ENCODE measurements at regions not wholly inside any gene's neighbourhood (a gene's known extent, or its start where the extent isn't known, plus 50 kb on each side); places are given as distances from the start of the nearest gene placed in this dataset.
"Not testable (repeated sequence)": the region's sequence is repeated elsewhere in the genome, so short reads cannot be mapped to it uniquely, and the experiment has no call there.

DNA sequence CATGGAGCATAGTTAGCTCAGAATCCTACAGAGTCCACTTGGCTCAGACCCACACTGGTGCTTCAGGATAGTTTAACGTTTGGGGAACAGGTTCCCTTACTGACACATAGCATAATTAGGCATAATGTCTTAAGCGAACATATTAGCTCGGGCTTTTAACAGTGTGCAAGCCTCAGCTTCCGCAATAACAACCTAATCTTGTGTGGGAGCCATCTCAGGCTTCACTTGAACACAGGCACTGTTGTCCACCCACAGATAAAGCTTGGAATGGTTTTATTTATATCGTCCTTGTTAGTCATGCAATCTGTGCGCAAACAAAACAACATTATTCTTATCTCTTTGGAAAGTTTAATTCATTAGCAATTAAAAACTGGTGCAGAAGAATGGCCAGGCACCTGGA lies 293.5 kb upstream of the NOTCH2NLA start:
- BruUV-seq (replicated peaks); H3K4me3 ChIP-seq (replicated peaks in 1 of 3; ENCODE audit: insufficient read depth in 1 of 3, low read depth in 1 of 3, low read length in 3 of 3); H2AFZ ChIP-seq (ENCODE audit: low read depth, low read length); POLR2A ChIA-PET; H3K27ac ChIP-seq (ENCODE audit: insufficient read depth, low read depth, low read length); H3K9me3 ChIP-seq (replicated peaks; ENCODE audit: control insufficient read depth, insufficient read depth, low read length); H3K4me2 ChIP-seq (ENCODE audit: insufficient read depth, low read length); DNase-seq (ENCODE audit: low read depth, low spot score); H4K20me1 ChIP-seq (replicated peaks; ENCODE audit: control insufficient read depth, extremely low read depth, insufficient read depth, low read length); CTCF ChIA-PET; H3K9me1 ChIP-seq (replicated peaks; ENCODE audit: control insufficient read depth, extremely low read depth, insufficient read depth, low read length); H3K9ac ChIP-seq (replicated peaks; ENCODE audit: extremely low read depth, insufficient read depth, low read length); H3K79me2 ChIP-seq (ENCODE audit: control insufficient read depth, insufficient read depth, low read length); H3K4me1 ChIP-seq (ENCODE audit: control insufficient read depth, extremely low read depth, insufficient read depth, low read length); H3K36me3 ChIP-seq (ENCODE audit: control insufficient read depth in 2 of 2, extremely low read depth in 1 of 2, insufficient read depth in 2 of 2, low read length in 2 of 2); dilution Hi-C loops (cut with MboI; ENCODE audit: extremely low pct_ligation_motif_present, low sequenced_read_pairs); intact Hi-C loops (cut with micrococcal nuclease); FAIRE-seq; H3K27me3 ChIP-seq (ENCODE audit: control insufficient read depth in 2 of 2, insufficient read depth in 2 of 2, low read length in 2 of 2): not testable (repeated sequence)

DNA sequence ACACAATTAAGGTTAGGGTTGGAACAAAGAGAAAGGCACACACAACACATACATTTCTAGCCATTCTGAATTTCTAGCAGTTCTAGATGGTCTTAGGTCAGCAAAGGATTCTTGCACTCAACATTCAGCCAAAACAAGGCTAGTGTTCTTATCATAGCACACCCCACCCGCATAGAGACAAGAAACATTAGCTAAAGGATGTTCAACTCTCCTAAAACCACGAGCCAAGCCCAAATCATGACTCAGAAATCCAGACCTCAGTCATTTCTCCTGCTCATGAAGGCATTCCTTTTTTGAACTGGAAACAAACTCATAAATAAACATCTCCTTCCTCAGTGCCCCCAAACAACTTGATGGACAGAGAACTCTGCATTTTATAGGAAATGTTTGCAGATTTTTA lies 293.0 kb upstream of the NOTCH2NLA start:
- H3K79me2 ChIP-seq (ENCODE audit: control insufficient read depth, insufficient read depth, low read length); H3K4me1 ChIP-seq (ENCODE audit: control insufficient read depth, extremely low read depth, insufficient read depth, low read length); FAIRE-seq; DNase-seq (ENCODE audit: low read depth, low spot score); H3K4me3 ChIP-seq (replicated peaks in 1 of 3; ENCODE audit: insufficient read depth in 1 of 3, low read depth in 1 of 3, low read length in 3 of 3); dilution Hi-C loops (cut with MboI; ENCODE audit: extremely low pct_ligation_motif_present, low sequenced_read_pairs); H3K9me3 ChIP-seq (replicated peaks; ENCODE audit: control insufficient read depth, insufficient read depth, low read length); H3K36me3 ChIP-seq (ENCODE audit: control insufficient read depth in 2 of 2, extremely low read depth in 1 of 2, insufficient read depth in 2 of 2, low read length in 2 of 2); POLR2A ChIA-PET; H3K9me1 ChIP-seq (replicated peaks; ENCODE audit: control insufficient read depth, extremely low read depth, insufficient read depth, low read length); CTCF ChIA-PET; H3K4me2 ChIP-seq (ENCODE audit: insufficient read depth, low read length); H2AFZ ChIP-seq (ENCODE audit: low read depth, low read length); H3K27ac ChIP-seq (ENCODE audit: insufficient read depth, low read depth, low read length); H3K9ac ChIP-seq (replicated peaks; ENCODE audit: extremely low read depth, insufficient read depth, low read length); H4K20me1 ChIP-seq (replicated peaks; ENCODE audit: control insufficient read depth, extremely low read depth, insufficient read depth, low read length); intact Hi-C loops (cut with micrococcal nuclease); BruUV-seq (replicated peaks); H3K27me3 ChIP-seq (ENCODE audit: control insufficient read depth in 2 of 2, insufficient read depth in 2 of 2, low read length in 2 of 2): not testable (repeated sequence)

DNA sequence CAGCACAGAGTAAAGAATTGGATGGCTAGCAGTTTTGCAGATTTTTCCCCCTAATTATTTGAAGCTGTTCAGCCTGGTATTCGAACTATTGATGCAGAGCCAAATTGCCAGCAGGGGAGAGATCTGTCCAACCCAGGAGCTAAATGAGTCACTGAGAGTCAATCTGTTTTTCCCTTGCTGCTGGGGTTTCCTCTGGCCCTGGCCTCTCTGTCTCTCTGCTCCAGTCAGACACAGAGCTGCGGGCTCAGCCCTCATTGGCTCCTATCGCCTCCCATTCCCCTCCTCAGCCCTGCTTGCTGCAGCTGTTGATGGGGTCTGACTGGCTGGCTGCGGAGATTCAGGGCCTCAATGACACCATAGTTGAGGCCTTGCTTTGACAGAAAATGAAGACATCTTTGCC lies 284.9 kb upstream of the NOTCH2NLA start:
- FAIRE-seq; H3K9me3 ChIP-seq (replicated peaks; ENCODE audit: control insufficient read depth, insufficient read depth, low read length); H3K36me3 ChIP-seq (ENCODE audit: control insufficient read depth in 2 of 2, extremely low read depth in 1 of 2, insufficient read depth in 2 of 2, low read length in 2 of 2); H3K9me1 ChIP-seq (replicated peaks; ENCODE audit: control insufficient read depth, extremely low read depth, insufficient read depth, low read length); H3K79me2 ChIP-seq (ENCODE audit: control insufficient read depth, insufficient read depth, low read length); POLR2A ChIA-PET; dilution Hi-C loops (cut with MboI; ENCODE audit: extremely low pct_ligation_motif_present, low sequenced_read_pairs); H3K4me2 ChIP-seq (ENCODE audit: insufficient read depth, low read length); BruUV-seq (replicated peaks); H3K4me3 ChIP-seq (replicated peaks in 1 of 3; ENCODE audit: insufficient read depth in 1 of 3, low read depth in 1 of 3, low read length in 3 of 3); H4K20me1 ChIP-seq (replicated peaks; ENCODE audit: control insufficient read depth, extremely low read depth, insufficient read depth, low read length); H3K27me3 ChIP-seq (ENCODE audit: control insufficient read depth in 2 of 2, insufficient read depth in 2 of 2, low read length in 2 of 2); CTCF ChIA-PET; H3K4me1 ChIP-seq (ENCODE audit: control insufficient read depth, extremely low read depth, insufficient read depth, low read length); H2AFZ ChIP-seq (ENCODE audit: low read depth, low read length); H3K27ac ChIP-seq (ENCODE audit: insufficient read depth, low read depth, low read length); intact Hi-C loops (cut with micrococcal nuclease); DNase-seq (ENCODE audit: low read depth, low spot score); H3K9ac ChIP-seq (replicated peaks; ENCODE audit: extremely low read depth, insufficient read depth, low read length): not testable (repeated sequence)

DNA sequence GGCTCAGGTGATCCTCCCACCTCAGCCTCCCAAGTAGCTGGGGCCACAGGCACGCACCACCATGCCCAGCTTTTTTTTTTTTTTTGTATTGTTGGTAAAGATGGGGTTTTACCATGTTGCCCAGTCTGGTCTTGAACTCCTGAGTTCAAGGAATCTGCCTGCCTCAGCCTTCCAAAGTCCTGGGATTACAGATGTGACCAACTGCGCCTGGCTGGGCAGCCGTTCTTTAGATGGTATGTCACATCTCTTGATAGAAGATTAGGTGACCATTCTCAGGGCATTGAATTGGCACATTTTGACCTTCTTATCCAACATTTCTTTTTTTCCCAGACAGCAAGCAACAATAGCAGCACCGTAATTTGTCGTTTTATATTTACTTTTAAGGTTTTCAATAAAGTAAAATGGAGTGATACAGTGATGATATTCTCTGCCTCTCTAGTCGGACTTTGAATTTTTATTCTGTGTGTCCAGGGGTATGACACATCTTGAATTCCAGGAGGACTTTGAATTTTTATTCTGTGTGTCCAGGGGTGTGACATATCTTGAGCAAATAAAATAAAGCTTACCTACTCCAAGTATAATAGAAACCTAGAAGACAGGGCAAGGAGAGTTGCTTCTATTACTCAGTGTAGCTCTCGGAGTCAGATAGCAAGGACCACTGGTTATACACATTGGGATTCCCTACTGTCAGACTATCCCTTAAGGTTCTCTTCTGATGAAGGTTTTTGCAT lies 282.4 kb upstream of the NOTCH2NLA start:
- BruUV-seq (replicated peaks); H3K9ac ChIP-seq (replicated peaks; ENCODE audit: extremely low read depth, insufficient read depth, low read length); intact Hi-C loops (cut with micrococcal nuclease); H3K27ac ChIP-seq (ENCODE audit: insufficient read depth, low read depth, low read length); CTCF ChIA-PET; H3K4me3 ChIP-seq (replicated peaks in 1 of 3; ENCODE audit: insufficient read depth in 1 of 3, low read depth in 1 of 3, low read length in 3 of 3); H3K27me3 ChIP-seq (ENCODE audit: control insufficient read depth in 2 of 2, insufficient read depth in 2 of 2, low read length in 2 of 2); dilution Hi-C loops (cut with MboI; ENCODE audit: extremely low pct_ligation_motif_present, low sequenced_read_pairs); DNase-seq (ENCODE audit: low read depth, low spot score); H3K9me1 ChIP-seq (replicated peaks; ENCODE audit: control insufficient read depth, extremely low read depth, insufficient read depth, low read length); POLR2A ChIA-PET; H3K79me2 ChIP-seq (ENCODE audit: control insufficient read depth, insufficient read depth, low read length); H3K36me3 ChIP-seq (ENCODE audit: control insufficient read depth in 2 of 2, extremely low read depth in 1 of 2, insufficient read depth in 2 of 2, low read length in 2 of 2); H3K9me3 ChIP-seq (replicated peaks; ENCODE audit: control insufficient read depth, insufficient read depth, low read length); FAIRE-seq; H3K4me2 ChIP-seq (ENCODE audit: insufficient read depth, low read length); H2AFZ ChIP-seq (ENCODE audit: low read depth, low read length); H3K4me1 ChIP-seq (ENCODE audit: control insufficient read depth, extremely low read depth, insufficient read depth, low read length); H4K20me1 ChIP-seq (replicated peaks; ENCODE audit: control insufficient read depth, extremely low read depth, insufficient read depth, low read length): not testable (repeated sequence)
